Hepatocyte (in vitro differentiated cells): ENCODE measurements at regions not wholly inside any gene's neighbourhood (a gene's known extent, or its start where the extent isn't known, plus 50 kb on each side); places are given as distances from the start of the nearest gene placed in this dataset.
"Not testable (repeated sequence)": the region's sequence is repeated elsewhere in the genome, so short reads cannot be mapped to it uniquely, and the experiment has no call there.

Source experiments
- DNase-seq: peaks from one replicate; pipeline ENCODE4 v3.0.0-alpha.2; 2016; ENCODE audit warnings: low spot score
- H2AFZ ChIP-seq: fragments of 200-600 bp; sonication (generic); 2 replicates; pipeline ENCODE4 v1.6.0; 2016; ENCODE audit warnings: antibody characterized with exemption, mild to moderate bottlenecking
- H3K27ac ChIP-seq: fragments of 200-600 bp; sonication (generic); 2 replicates; pipeline ENCODE4 v1.5.1; 2016; ENCODE audit warnings: mild to moderate bottlenecking
- H3K27me3 ChIP-seq: fragments of 200-600 bp; sonication (generic); 2 replicates; pipeline ENCODE4 v1.6.1; 2016
- H3K36me3 ChIP-seq: fragments of 200-600 bp; sonication (generic); replicated peaks from 2 replicates; pipeline ENCODE4 v1.5.1; 2016; ENCODE audit warnings: low read depth; ENCODE audit not compliant: insufficient read depth
- H3K4me1 ChIP-seq: fragments of 200-600 bp; sonication (generic); 2 replicates; pipeline ENCODE4 v1.5.1; 2016; ENCODE audit warnings: mild to moderate bottlenecking, moderate library complexity; ENCODE audit not compliant: insufficient read depth
- H3K4me2 ChIP-seq: fragments of 200-600 bp; sonication (generic); 2 replicates; pipeline ENCODE4 v1.6.0; 2016
- H3K4me3 ChIP-seq: fragments of 200-600 bp; sonication (generic); 2 replicates; pipeline ENCODE4 v1.5.1; 2016; ENCODE audit warnings: mild to moderate bottlenecking
- H3K79me2 ChIP-seq: fragments of 200-600 bp; sonication (generic); 2 replicates; pipeline ENCODE4 v1.6.0; 2017; ENCODE audit warnings: mild to moderate bottlenecking
- H3K9me2 ChIP-seq: fragments of 200-600 bp; sonication (generic); replicated peaks from 2 replicates; pipeline ENCODE4 v1.6.0; 2017; ENCODE audit warnings: mild to moderate bottlenecking; ENCODE audit not compliant: insufficient read depth
- H3K9me3 ChIP-seq: fragments of 200-600 bp; sonication (generic); 2 replicates; pipeline ENCODE4 v1.5.1; 2016; ENCODE audit warnings: low read depth, mild to moderate bottlenecking
- H4K20me1 ChIP-seq: fragments of 200-600 bp; sonication (generic); 2 replicates; pipeline ENCODE4 v1.6.0; 2016; ENCODE audit warnings: mild to moderate bottlenecking; ENCODE audit not compliant: insufficient read depth, poor library complexity, severe bottlenecking
- EZH2 ChIP-seq: fragments of 200-600 bp; sonication (generic); IDR thresholded peaks from 2 replicates; pipeline ENCODE4 v1.6.1; 2016; ENCODE audit warnings: antibody characterized with exemption, mild to moderate bottlenecking, borderline replicate concordance
- EZH2phosphoT487 ChIP-seq: fragments of 200-600 bp; sonication (generic); IDR thresholded peaks from one replicate; pipeline ENCODE4 v1.6.1; 2018; ENCODE audit warnings: antibody characterized with exemption, mild to moderate bottlenecking, low read depth, moderate library complexity; ENCODE audit not compliant: unreplicated experiment, severe bottlenecking
- WGBS: methylation state at CpG from one replicate; pipeline ENCODE4 v1.1.6; 2016; ENCODE audit warnings: low lambda C conversion rate; ENCODE audit errors: missing lambda C conversion rate; 5-methylcytosine and 5-hydroxymethylcytosine counted together
- TF ChIP-seq, protein P1 (sequence below): fragments of 200-600 bp; sonication (generic); IDR thresholded peaks from 2 replicates; pipeline ENCODE4 v1.5.1; 2016; ENCODE audit warnings: antibody characterized with exemption, mild to moderate bottlenecking; ENCODE audit not compliant: poor library complexity

- Histone ChIP-seq H3K4me1 (no peaks in the 10 kb centered on the region), H3K27ac (no peak overlapping the region), H3K4me3 (no peak overlapping the region), H3K27me3 (no peaks in the 10 kb centered on the region), H3K4me2 (no peak overlapping the region), H2AFZ (no peak overlapping the region), H3K9me2 (no peaks in the 10 kb centered on the region), H3K79me2 (no peaks in the 10 kb centered on the region), H3K9me3 (no peaks in the 10 kb centered on the region), H3K36me3 (no peaks in the 10 kb centered on the region), H4K20me1 (no peaks in the 10 kb centered on the region)
- 63% methylated on average over 6 of the region's 6 CpGs for WGBS
- no peak for TF ChIP-seq EZH2
- TF ChIP-seq, protein P1, sequence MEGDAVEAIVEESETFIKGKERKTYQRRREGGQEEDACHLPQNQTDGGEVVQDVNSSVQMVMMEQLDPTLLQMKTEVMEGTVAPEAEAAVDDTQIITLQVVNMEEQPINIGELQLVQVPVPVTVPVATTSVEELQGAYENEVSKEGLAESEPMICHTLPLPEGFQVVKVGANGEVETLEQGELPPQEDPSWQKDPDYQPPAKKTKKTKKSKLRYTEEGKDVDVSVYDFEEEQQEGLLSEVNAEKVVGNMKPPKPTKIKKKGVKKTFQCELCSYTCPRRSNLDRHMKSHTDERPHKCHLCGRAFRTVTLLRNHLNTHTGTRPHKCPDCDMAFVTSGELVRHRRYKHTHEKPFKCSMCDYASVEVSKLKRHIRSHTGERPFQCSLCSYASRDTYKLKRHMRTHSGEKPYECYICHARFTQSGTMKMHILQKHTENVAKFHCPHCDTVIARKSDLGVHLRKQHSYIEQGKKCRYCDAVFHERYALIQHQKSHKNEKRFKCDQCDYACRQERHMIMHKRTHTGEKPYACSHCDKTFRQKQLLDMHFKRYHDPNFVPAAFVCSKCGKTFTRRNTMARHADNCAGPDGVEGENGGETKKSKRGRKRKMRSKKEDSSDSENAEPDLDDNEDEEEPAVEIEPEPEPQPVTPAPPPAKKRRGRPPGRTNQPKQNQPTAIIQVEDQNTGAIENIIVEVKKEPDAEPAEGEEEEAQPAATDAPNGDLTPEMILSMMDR = peak; percentile 68
- DNase-seq = peak; percentile 65
Observed at GRCh38 chr3:75192146-75192616, 471.9 kb upstream of the FRG2C start.

GRCh38 chr3:75193797-75194196 lies 470.3 kb upstream of the FRG2C start:
- no peak for DNase-seq
- Histone ChIP-seq H3K4me2 (no peak overlapping the region), H3K27ac (no peak overlapping the region), H2AFZ (no peak overlapping the region), H3K27me3 (no peaks in the 10 kb centered on the region), H3K9me3 (no peaks in the 10 kb centered on the region), H3K79me2 (no peaks in the 10 kb centered on the region), H3K4me1 (no peaks in the 10 kb centered on the region), H4K20me1 (no peaks in the 10 kb centered on the region), H3K4me3 (no peak overlapping the region), H3K36me3 (no peaks in the 10 kb centered on the region), H3K9me2 (no peaks in the 10 kb centered on the region)
- TF ChIP-seq EZH2phosphoT487 = no peak
- TF ChIP-seq, protein P1 = no peak
- TF ChIP-seq EZH2 = no peak
- 85% methylated on average over 4 of the region's 4 CpGs for WGBS

DNA sequence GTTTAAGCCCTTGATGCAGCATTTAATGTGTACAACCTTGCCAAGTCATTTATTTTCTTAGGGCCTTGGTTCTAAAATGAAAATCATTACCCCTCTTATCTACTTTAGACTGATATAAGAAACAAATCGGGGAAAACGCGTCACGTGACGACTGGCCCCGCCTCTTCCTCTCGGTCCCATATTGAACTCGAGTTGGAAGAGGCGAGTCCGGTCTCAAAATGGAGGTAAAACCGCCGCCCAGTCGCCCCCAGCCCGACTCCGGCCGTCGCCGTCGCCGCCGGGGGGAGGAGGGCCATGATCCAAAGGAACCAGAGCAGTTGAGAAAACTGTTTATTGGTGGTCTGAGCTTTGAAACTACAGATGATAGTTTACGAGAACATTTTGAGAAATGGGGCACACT lies 449.8 kb upstream of the FRG2C start:
- WGBS = 97% methylated on average over 22 of the region's 22 CpGs
- DNase-seq = not testable (repeated sequence)

DNA sequence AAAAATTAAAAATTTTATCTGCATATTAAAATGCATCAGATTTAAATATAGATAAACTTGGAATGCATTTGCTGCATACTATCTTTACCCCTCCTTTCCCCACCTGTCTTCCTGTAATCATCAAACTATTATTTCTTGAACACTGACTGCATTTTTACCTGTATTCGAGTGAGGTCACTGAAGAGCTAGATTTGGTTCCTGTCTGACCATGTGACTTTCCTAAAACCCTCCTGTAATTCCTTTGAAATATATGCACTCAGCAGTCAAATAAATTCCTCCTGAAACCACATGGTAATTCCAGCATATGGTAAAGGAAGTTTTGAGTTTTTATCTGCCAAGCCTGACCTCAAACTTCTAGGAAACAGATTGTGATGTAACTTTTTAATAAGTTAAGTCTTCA lies 445.6 kb upstream of the FRG2C start:
- H3K79me2 ChIP-seq = no peaks in the 10 kb centered on the region
- no peak overlapping the region for H3K27ac ChIP-seq
- no peaks in the 10 kb centered on the region for H3K27me3 ChIP-seq
- no peaks in the 10 kb centered on the region for H4K20me1 ChIP-seq
- no peaks in the 10 kb centered on the region for H3K36me3 ChIP-seq
- no peak overlapping the region for H3K4me3 ChIP-seq
- H3K9me3 ChIP-seq = no peaks in the 10 kb centered on the region
- H2AFZ ChIP-seq = no peak overlapping the region
- no peak overlapping the region for H3K4me2 ChIP-seq
- H3K4me1 ChIP-seq = no peaks in the 10 kb centered on the region
- DNase-seq = no peak
- H3K9me2 ChIP-seq = no peaks in the 10 kb centered on the region
- 76% methylated on average over 1 of the region's 1 CpG for WGBS
- TF ChIP-seq EZH2 (no peak), EZH2phosphoT487 (no peak)
- TF ChIP-seq, protein P1 = no peak

More for the DNA sequence above, 449.8 kb upstream of the FRG2C start:
- not testable (repeated sequence) for H4K20me1 ChIP-seq, H3K79me2 ChIP-seq, H3K4me3 ChIP-seq, H3K36me3 ChIP-seq, H3K27me3 ChIP-seq, H2AFZ ChIP-seq, H3K9me3 ChIP-seq, H3K4me2 ChIP-seq, H3K4me1 ChIP-seq, H3K9me2 ChIP-seq, H3K27ac ChIP-seq
